ENCODE measurements at regions not wholly inside any gene's neighbourhood (a gene's known extent, or its start where the extent isn't known, plus 50 kb on each side); places are given as distances from the start of the nearest gene placed in this dataset.

DNA sequence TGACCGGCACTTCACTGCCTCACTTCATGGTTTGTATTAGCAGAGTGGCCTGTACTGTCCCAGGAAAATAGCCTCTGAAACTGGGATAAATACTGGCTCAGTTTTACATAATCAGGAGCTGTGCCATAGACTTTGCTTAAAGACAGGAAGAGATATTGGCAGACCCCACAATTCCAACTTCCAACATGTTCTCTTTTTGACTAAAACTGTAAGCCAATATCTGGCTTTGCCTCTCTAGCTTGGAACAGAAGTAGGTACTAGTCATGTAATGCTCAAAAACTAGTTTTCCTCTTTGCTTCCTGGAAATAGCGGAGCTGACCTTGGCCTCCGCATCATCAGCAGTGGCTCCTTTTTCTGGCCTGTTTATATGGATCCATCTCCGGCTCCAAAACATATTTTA, 276.9 kb downstream of the CDH9 start:
- no peaks in the 10 kb centered on the region for H3K27me3 Mint-ChIP-seq (ENCODE audit: insufficient read depth)
- no peaks in the 10 kb centered on the region for H3K36me3 Mint-ChIP-seq (ENCODE audit: low read depth)
- Histone ChIP-seq H3K4me3 (ENCODE audit: low read length) (no peak overlapping the region), H3K27ac (ENCODE audit: low read depth, low read length) (no peak overlapping the region), H3K4me1 (ENCODE audit: control insufficient read depth, insufficient read depth, low read length) (no peaks in the 10 kb centered on the region), H3K9ac (ENCODE audit: extremely low read depth, low read length, poor library complexity, severe bottlenecking) (no peak overlapping the region), H3K9me3 (ENCODE audit: control insufficient read depth, low read length) (peaks cover 5% of the 10 kb centered on the region), H3K27me3 (ENCODE audit: control insufficient read depth, insufficient read depth, low read length, poor library complexity, severe bottlenecking) (no peaks in the 10 kb centered on the region), H3K36me3 (ENCODE audit: control insufficient read depth, insufficient read depth, low read length) (no peaks in the 10 kb centered on the region)
- no peak for DNase-seq
- 90 to 96% methylated on average over 2 to 4 of the region's 4 CpGs for WGBS, 2 experiments (ENCODE audit: insufficient coverage in 1 of 2, insufficient read length in 1 of 2)
- no peaks in the 10 kb centered on the region for H3K4me1 Mint-ChIP-seq
- TF ChIP-seq, protein P1, sequence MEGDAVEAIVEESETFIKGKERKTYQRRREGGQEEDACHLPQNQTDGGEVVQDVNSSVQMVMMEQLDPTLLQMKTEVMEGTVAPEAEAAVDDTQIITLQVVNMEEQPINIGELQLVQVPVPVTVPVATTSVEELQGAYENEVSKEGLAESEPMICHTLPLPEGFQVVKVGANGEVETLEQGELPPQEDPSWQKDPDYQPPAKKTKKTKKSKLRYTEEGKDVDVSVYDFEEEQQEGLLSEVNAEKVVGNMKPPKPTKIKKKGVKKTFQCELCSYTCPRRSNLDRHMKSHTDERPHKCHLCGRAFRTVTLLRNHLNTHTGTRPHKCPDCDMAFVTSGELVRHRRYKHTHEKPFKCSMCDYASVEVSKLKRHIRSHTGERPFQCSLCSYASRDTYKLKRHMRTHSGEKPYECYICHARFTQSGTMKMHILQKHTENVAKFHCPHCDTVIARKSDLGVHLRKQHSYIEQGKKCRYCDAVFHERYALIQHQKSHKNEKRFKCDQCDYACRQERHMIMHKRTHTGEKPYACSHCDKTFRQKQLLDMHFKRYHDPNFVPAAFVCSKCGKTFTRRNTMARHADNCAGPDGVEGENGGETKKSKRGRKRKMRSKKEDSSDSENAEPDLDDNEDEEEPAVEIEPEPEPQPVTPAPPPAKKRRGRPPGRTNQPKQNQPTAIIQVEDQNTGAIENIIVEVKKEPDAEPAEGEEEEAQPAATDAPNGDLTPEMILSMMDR (conservative IDR thresholded peaks at IDR 0.05): no peak
- H3K27ac Mint-ChIP-seq: no peak overlapping the region
- H3K9me3 Mint-ChIP-seq: no peaks in the 10 kb centered on the region
- no peak overlapping the region for H3K4me3 Mint-ChIP-seq

DNA sequence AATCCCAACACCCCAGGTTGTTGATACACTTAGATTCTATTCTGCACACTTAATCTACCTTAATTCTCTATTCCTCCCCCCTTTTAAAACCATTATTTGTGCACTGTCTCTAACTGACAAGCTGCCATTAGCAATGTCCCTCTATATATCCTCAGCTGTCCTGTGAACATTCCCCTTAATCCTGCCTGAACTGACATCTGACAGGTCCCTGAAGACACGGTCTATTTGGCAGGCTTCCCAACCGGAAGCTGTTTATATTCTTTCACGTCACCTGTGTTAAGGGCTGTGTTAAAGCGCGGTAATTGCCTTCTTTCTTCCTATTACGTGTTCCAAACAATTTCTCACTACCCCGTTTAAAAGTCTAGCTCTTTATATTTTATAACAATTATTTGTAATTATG, 277.3 kb downstream of the CDH9 start:
- Mint-ChIP-seq H3K27me3 (ENCODE audit: insufficient read depth) (no peaks in the 10 kb centered on the region), H3K4me1 (no peaks in the 10 kb centered on the region), H3K4me3 (no peak overlapping the region), H3K9me3 (no peaks in the 10 kb centered on the region), H3K27ac (no peak overlapping the region), H3K36me3 (ENCODE audit: low read depth) (no peaks in the 10 kb centered on the region)
- Histone ChIP-seq H3K36me3 (ENCODE audit: control insufficient read depth, insufficient read depth, low read length) (no peaks in the 10 kb centered on the region), H3K27me3 (ENCODE audit: control insufficient read depth, insufficient read depth, low read length, poor library complexity, severe bottlenecking) (no peaks in the 10 kb centered on the region), H3K4me3 (ENCODE audit: low read length) (no peak overlapping the region), H3K27ac (ENCODE audit: low read depth, low read length) (no peak overlapping the region), H3K4me1 (ENCODE audit: control insufficient read depth, insufficient read depth, low read length) (no peaks in the 10 kb centered on the region), H3K9ac (ENCODE audit: extremely low read depth, low read length, poor library complexity, severe bottlenecking) (no peak overlapping the region), H3K9me3 (ENCODE audit: control insufficient read depth, low read length) (peaks cover 5% of the 10 kb centered on the region)
- 91 to 100% methylated on average over 1 to 7 of the region's 7 CpGs for WGBS, 2 experiments (ENCODE audit: insufficient coverage in 1 of 2, insufficient read length in 1 of 2)
- TF ChIP-seq, protein P1 (conservative IDR thresholded peaks at IDR 0.05): no peak
- no peak for DNase-seq

DNA sequence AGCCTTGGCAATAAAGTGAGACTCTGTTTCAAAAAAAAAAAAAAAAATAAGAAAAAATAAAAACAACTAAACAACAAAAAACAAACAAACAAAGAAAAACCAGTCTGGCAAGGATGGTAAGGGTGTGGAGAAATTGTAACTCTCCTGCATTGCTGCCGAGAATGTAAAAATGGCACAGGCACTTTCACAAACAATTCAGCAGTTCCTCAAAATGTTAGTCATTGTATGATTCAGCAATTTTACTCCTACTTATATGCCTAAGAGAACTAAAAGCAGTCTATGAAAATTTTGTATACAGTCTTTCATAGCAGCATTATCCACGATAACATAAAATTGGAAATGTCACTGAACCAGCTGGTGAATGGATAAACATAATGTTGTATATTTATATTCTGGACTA, 280.4 kb downstream of the CDH9 start:
- Mint-ChIP-seq H3K9me3 (no peaks in the 10 kb centered on the region), H3K4me3 (no peak overlapping the region), H3K4me1 (no peaks in the 10 kb centered on the region), H3K36me3 (ENCODE audit: low read depth) (no peaks in the 10 kb centered on the region), H3K27ac (no peak overlapping the region), H3K27me3 (ENCODE audit: insufficient read depth) (no peaks in the 10 kb centered on the region)
- Histone ChIP-seq H3K4me1 (ENCODE audit: control insufficient read depth, insufficient read depth, low read length) (no peaks in the 10 kb centered on the region), H3K27ac (ENCODE audit: low read depth, low read length) (no peak overlapping the region), H3K36me3 (ENCODE audit: control insufficient read depth, insufficient read depth, low read length) (no peaks in the 10 kb centered on the region), H3K4me3 (ENCODE audit: low read length) (no peak overlapping the region), H3K9ac (ENCODE audit: extremely low read depth, low read length, poor library complexity, severe bottlenecking) (no peak overlapping the region), H3K9me3 (ENCODE audit: control insufficient read depth, low read length) (no peaks in the 10 kb centered on the region), H3K27me3 (ENCODE audit: control insufficient read depth, insufficient read depth, low read length, poor library complexity, severe bottlenecking) (no peaks in the 10 kb centered on the region)
- TF ChIP-seq, protein P1 (conservative IDR thresholded peaks at IDR 0.05): no peak
- DNase-seq: no peak
- whole genome bisulfite sequencing, 2 experiments (ENCODE audit: insufficient coverage in 1 of 2, insufficient read length in 1 of 2): 91% methylated on average over 2 of the region's 2 CpGs; no CpG with 5 or more reads in 1 of the 2 experiments

Measured in endodermal cell (in vitro differentiated cells).